Breast epithelium (tissue), 4 donors: ENCODE measurements at regions not wholly inside any gene's neighbourhood (a gene's known extent, or its start where the extent isn't known, plus 50 kb on each side); places are given as distances from the start of the nearest gene placed in this dataset.

Experiments used
- DNase-seq, 2 donors: peaks; one replicate each; pipeline ENCODE4 v3.0.0-alpha.2; 2019; ENCODE audit warnings: low spot score in 2 of 2
- H3K27ac ChIP-seq, 2 donors: fragments of 200-600 bp; sonication (generic) in 1 of 2; one replicate each; pipeline ENCODE4 v1.5.1; 2016 to 2019; ENCODE audit warnings: mild to moderate bottlenecking in 1 of 2
- H3K27me3 ChIP-seq, 2 donors: fragments of 200-600 bp; sonication (generic) in 1 of 2; one replicate each; pipeline versions ENCODE4 v1.5.1 to v1.6.0; 2017 to 2019; ENCODE audit warnings: control low read depth in 1 of 2, mild to moderate bottlenecking in 1 of 2
- H3K36me3 ChIP-seq: fragments of 200-600 bp; one replicate; pipeline ENCODE4 v1.5.1; 2019
- H3K4me1 ChIP-seq, 2 donors: fragments of 200-600 bp; sonication (generic); one replicate each; pipeline ENCODE4 v1.5.1; 2016 to 2019; ENCODE audit warnings: control low read depth in 1 of 2
- H3K4me3 ChIP-seq, 3 donors: fragments of 200-600 bp; sonication (generic); 1 replicate in 2 of 3; 2 replicates in 1 of 3; pipeline ENCODE4 v1.5.1; 2016 to 2019; ENCODE audit warnings: mild to moderate bottlenecking in 3 of 3, moderate library complexity in 2 of 3
- H3K9me3 ChIP-seq, 2 donors: fragments of 200-600 bp; sonication (generic) in 1 of 2; one replicate each; pipeline ENCODE4 v1.5.1; 2016 to 2019; ENCODE audit warnings: control low read depth in 1 of 2
- CTCF ChIP-seq, 3 donors: fragments of 450-650 bp; IDR thresholded peaks; one replicate each; pipeline ENCODE4 v1.5.1; 2016 to 2017; ENCODE audit warnings: antibody characterized with exemption in 3 of 3, mild to moderate bottlenecking in 3 of 3, moderate library complexity in 3 of 3
- POLR2A ChIP-seq: fragments of 450-650 bp; IDR thresholded peaks from one replicate; pipeline ENCODE4 v1.6.1; 2016; ENCODE audit warnings: antibody characterized with exemption, mild to moderate bottlenecking, moderate library complexity
- POLR2AphosphoS5 ChIP-seq, 3 donors: sonication (generic); formaldehyde crosslinking; IDR thresholded peaks; one replicate each; pipeline ENCODE4 v1.6.1; 2017; ENCODE audit warnings: antibody characterized with exemption in 3 of 3
- intact Hi-C: fragments of 100-400 bp; cut with DNase I; formaldehyde crosslinking; loops from one replicate; pipeline ENCODE4 v1.15.1; 2023; ENCODE audit warnings: low total_unique reads

GRCh38 chr3:38966811-38967692 lies 84.7 kb downstream of the SCN11A start:
- Histone ChIP-seq H3K27ac (no peak overlapping the region), H3K9me3 (no peaks in the 10 kb centered on the region), H3K4me1 (no peaks in the 10 kb centered on the region), H3K27me3 (no peaks in the 10 kb centered on the region), H3K4me3 (no peak overlapping the region), H3K36me3 (no peaks in the 10 kb centered on the region)
- DNase-seq: no peak
- TF ChIP-seq CTCF (IDR thresholded peaks at IDR 0.05): no peak
- no peak for TF ChIP-seq POLR2AphosphoS5 (IDR thresholded peaks at IDR 0.05)
- TF ChIP-seq POLR2A: no peak
- intact Hi-C loops: no loop called here

- no peaks in the 10 kb centered on the region for H3K27me3 ChIP-seq
- H3K27ac ChIP-seq: no peak overlapping the region
- no peak overlapping the region for H3K4me3 ChIP-seq
- H3K36me3 ChIP-seq: no peaks in the 10 kb centered on the region
- intact Hi-C loops: no loop called here
- TF ChIP-seq POLR2AphosphoS5 (IDR thresholded peaks at IDR 0.05): no peak
- TF ChIP-seq CTCF (IDR thresholded peaks at IDR 0.05): no peak
- TF ChIP-seq POLR2A: no peak
- DNase-seq: no peak
- no peaks in the 10 kb centered on the region for H3K9me3 ChIP-seq
- no peaks in the 10 kb centered on the region for H3K4me1 ChIP-seq
Measured at GRCh38 chr3:38964646-38965045, 87.1 kb downstream of the SCN11A start.

- Histone ChIP-seq H3K4me1 (no peaks in the 10 kb centered on the region), H3K27ac (no peak overlapping the region), H3K4me3 (no peak overlapping the region), H3K9me3 (no peaks in the 10 kb centered on the region), H3K27me3 (no peaks in the 10 kb centered on the region), H3K36me3 (no peaks in the 10 kb centered on the region)
- intact Hi-C loops: no loop called here
- no peak for TF ChIP-seq CTCF (IDR thresholded peaks at IDR 0.05)
- no peak for TF ChIP-seq POLR2A
- TF ChIP-seq POLR2AphosphoS5 (IDR thresholded peaks at IDR 0.05): no peak
- DNase-seq: no peak
Measured at GRCh38 chr3:38964204-38964603, 87.5 kb downstream of the SCN11A start.

GRCh38 chr3:38960953-38961622 lies 90.7 kb downstream of the SCN11A start:
- Histone ChIP-seq H3K9me3 (no peaks in the 10 kb centered on the region), H3K36me3 (no peaks in the 10 kb centered on the region), H3K27ac (no peak overlapping the region), H3K4me1 (no peaks in the 10 kb centered on the region), H3K4me3 (no peak overlapping the region), H3K27me3 (no peaks in the 10 kb centered on the region)
- DNase-seq: no peak
- TF ChIP-seq POLR2AphosphoS5 (IDR thresholded peaks at IDR 0.05): no peak
- peak in 2 of 3 donors; percentile 37 to 43 for TF ChIP-seq CTCF (IDR thresholded peaks at IDR 0.05)
- TF ChIP-seq POLR2A: no peak
- intact Hi-C loops: no loop called here

- no peak for TF ChIP-seq CTCF (IDR thresholded peaks at IDR 0.05)
- TF ChIP-seq POLR2A: no peak
- no peak for TF ChIP-seq POLR2AphosphoS5 (IDR thresholded peaks at IDR 0.05)
- no peak for DNase-seq
- intact Hi-C loops: no loop called here
Measured at GRCh38 chr3:38960042-38960622, 91.6 kb downstream of the SCN11A start.

More at GRCh38 chr3:38960042-38960622, 91.6 kb downstream of the SCN11A start:
- Histone ChIP-seq H3K27me3 (no peaks in the 10 kb centered on the region), H3K9me3 (no peaks in the 10 kb centered on the region), H3K4me1 (no peaks in the 10 kb centered on the region), H3K4me3 (no peak overlapping the region), H3K27ac (no peak overlapping the region), H3K36me3 (no peaks in the 10 kb centered on the region)
